Stomach (tissue), 4 donors: ENCODE measurements at regions not wholly inside any gene's neighbourhood (a gene's known extent, or its start where the extent isn't known, plus 50 kb on each side); places are given as distances from the start of the nearest gene placed in this dataset.

Source experiments
- CTCF ChIP-seq, 7 experiments: fragments of 450-650 bp in 4 of 7; fragments of 200-600 bp in 3 of 7; sonication (generic) in 3 of 7; IDR thresholded peaks; one replicate each; pipeline ENCODE4 v1.5.1; 2016 to 2019; ENCODE audit warnings: antibody characterized with exemption in 7 of 7, control low read depth in 2 of 7, mild to moderate bottlenecking in 1 of 7
- POLR2AphosphoS5 ChIP-seq, 3 donors: sonication (generic); formaldehyde crosslinking; IDR thresholded peaks; one replicate each; pipeline ENCODE4 v1.6.1; 2016; ENCODE audit warnings: antibody characterized with exemption in 3 of 3

DNA sequence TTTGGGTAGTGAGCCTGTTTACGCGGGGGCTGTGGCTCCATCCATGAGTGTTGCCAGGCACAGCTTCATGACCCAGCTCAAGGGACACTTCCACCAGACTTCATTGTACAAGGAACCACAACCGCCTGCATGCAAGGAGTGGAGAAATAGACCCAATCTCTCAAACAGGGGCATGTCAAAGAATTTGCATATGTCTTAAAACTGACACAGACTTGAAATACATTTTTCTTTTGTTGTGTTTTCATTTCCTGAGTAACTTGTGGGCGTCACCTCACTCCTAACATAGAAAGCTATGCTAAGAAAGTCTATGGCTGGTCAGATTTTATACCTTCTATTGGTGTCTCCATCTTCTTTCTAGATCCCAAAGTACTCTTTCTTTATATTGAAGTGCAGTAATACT is 266.2 kb upstream of the RNF32 start:
- no peak for TF ChIP-seq POLR2AphosphoS5 (IDR thresholded peaks at IDR 0.05)
- no peak for TF ChIP-seq CTCF (IDR thresholded peaks at IDR 0.05)
